Fibroblast of peridontal ligament (primary cell): ENCODE measurements at regions not wholly inside any gene's neighbourhood (a gene's known extent, or its start where the extent isn't known, plus 50 kb on each side); places are given as distances from the start of the nearest gene placed in this dataset.
"Not testable (repeated sequence)": the region's sequence is repeated elsewhere in the genome, so short reads cannot be mapped to it uniquely, and the experiment has no call there.

Experiments
- DNase-seq: peaks from one replicate; pipeline ENCODE4 v3.0.0-alpha.2; 2010; ENCODE audit errors: extremely low read depth

GRCh38 chr5:174626369-174626920 lies 97.9 kb upstream of the MSX2 start:
- DNase-seq, result no peak

GRCh38 chr5:174636094-174636493 lies 88.3 kb upstream of the MSX2 start:
- DNase-seq, result no peak

- DNase-seq, result no peak
Measured at GRCh38 chr5:174642816-174643405, 81.5 kb upstream of the MSX2 start.

GRCh38 chr5:174644436-174644835 lies 79.9 kb upstream of the MSX2 start:
- DNase-seq, result no peak

- DNase-seq, result no peak
Measured at GRCh38 chr5:174644923-174645322, 79.5 kb upstream of the MSX2 start.

GRCh38 chr5:174645677-174646076 lies 78.7 kb upstream of the MSX2 start:
- DNase-seq, result no peak

- DNase-seq, result not testable (repeated sequence)
Measured at GRCh38 chr5:174648618-174649017, 75.8 kb upstream of the MSX2 start.

- DNase-seq, result no peak
Measured at GRCh38 chr5:174649391-174649790, 75.0 kb upstream of the MSX2 start.

- DNase-seq, result no peak
Measured at GRCh38 chr5:174654442-174654841, 69.9 kb upstream of the MSX2 start.

- no peak for DNase-seq
Measured at GRCh38 chr5:174655351-174655750, 69.0 kb upstream of the MSX2 start.

GRCh38 chr5:174664180-174664850 lies 60.1 kb upstream of the MSX2 start:
- no peak for DNase-seq

- DNase-seq, result no peak
Measured at GRCh38 chr5:174665347-174665746, 59.0 kb upstream of the MSX2 start.

- DNase-seq, result no peak
Measured at GRCh38 chr5:174667526-174667925, 56.9 kb upstream of the MSX2 start.

GRCh38 chr5:174668349-174668748 lies 56.0 kb upstream of the MSX2 start:
- no peak for DNase-seq
